ENCODE measurements at regions not wholly inside any gene's neighbourhood (a gene's known extent, or its start where the extent isn't known, plus 50 kb on each side); places are given as distances from the start of the nearest gene placed in this dataset.

GRCh38 chr11:134482865-134483264 lies 70.8 kb upstream of the B3GAT1 start:
- no peak for DNase-seq

GRCh38 chr11:134481933-134482527 lies 70.0 kb upstream of the B3GAT1 start:
- intact Hi-C loops (cut with DNase I), result no loop called here
- TF ChIP-seq EP300 (IDR thresholded peaks at IDR 0.05), result no peak
- TF ChIP-seq POLR2A (IDR thresholded peaks at IDR 0.05), result no peak
- no peak for TF ChIP-seq CTCF (IDR thresholded peaks at IDR 0.05)
- no peak for DNase-seq
- H3K36me3 ChIP-seq, result no peaks in the 10 kb centered on the region
- no peak overlapping the region for H3K4me3 ChIP-seq
- H3K27me3 ChIP-seq, result no peaks in the 10 kb centered on the region
- H3K9me3 ChIP-seq, result no peaks in the 10 kb centered on the region
- H3K27ac ChIP-seq, result no peak overlapping the region
- WGBS, 3 donors, result 56 to 64% (median 57%) methylated on average over 4 of the region's 4 CpGs
- no peaks in the 10 kb centered on the region for H3K4me1 ChIP-seq (ENCODE audit: insufficient read depth)

More at GRCh38 chr11:134482865-134483264, 70.8 kb upstream of the B3GAT1 start:
- TF ChIP-seq CTCF (IDR thresholded peaks at IDR 0.05), result no peak
- no peak for TF ChIP-seq POLR2A (IDR thresholded peaks at IDR 0.05)
- no peak for TF ChIP-seq EP300 (IDR thresholded peaks at IDR 0.05)
- H3K9me3 ChIP-seq, result no peaks in the 10 kb centered on the region
- H3K4me3 ChIP-seq, result no peak overlapping the region
- H3K36me3 ChIP-seq, result no peaks in the 10 kb centered on the region
- 40 to 49% (median 48%) methylated on average over 2 of the region's 2 CpGs for WGBS, 3 donors
- intact Hi-C loops (cut with DNase I), result no loop called here
- H3K27me3 ChIP-seq, result no peaks in the 10 kb centered on the region
- H3K27ac ChIP-seq, result no peak overlapping the region
- no peaks in the 10 kb centered on the region for H3K4me1 ChIP-seq (ENCODE audit: insufficient read depth)

GRCh38 chr11:134481135-134481534 lies 69.1 kb upstream of the B3GAT1 start:
- intact Hi-C loops (cut with DNase I), result no loop called here
- Histone ChIP-seq H3K27me3 (no peaks in the 10 kb centered on the region), H3K36me3 (no peaks in the 10 kb centered on the region), H3K27ac (no peak overlapping the region), H3K4me3 (no peak overlapping the region), H3K9me3 (no peaks in the 10 kb centered on the region), H3K4me1 (ENCODE audit: insufficient read depth) (no peaks in the 10 kb centered on the region)
- TF ChIP-seq CTCF (IDR thresholded peaks at IDR 0.05) (no peak), EP300 (IDR thresholded peaks at IDR 0.05) (no peak), POLR2A (IDR thresholded peaks at IDR 0.05) (no peak)
- 66 to 78% (median 74%) methylated on average over 3 of the region's 3 CpGs for WGBS, 3 donors
- no peak for DNase-seq

GRCh38 chr11:134480136-134480712 lies 68.2 kb upstream of the B3GAT1 start:
- Histone ChIP-seq H3K4me3 (no peak overlapping the region), H3K27me3 (no peaks in the 10 kb centered on the region)

More at GRCh38 chr11:134480136-134480712, 68.2 kb upstream of the B3GAT1 start:
- Histone ChIP-seq H3K27ac (no peak overlapping the region), H3K4me1 (ENCODE audit: insufficient read depth) (no peaks in the 10 kb centered on the region), H3K9me3 (no peaks in the 10 kb centered on the region), H3K36me3 (no peaks in the 10 kb centered on the region)
- 62 to 79% (median 76%) methylated on average over 5 of the region's 5 CpGs for WGBS, 3 donors
- DNase-seq, result no peak
- TF ChIP-seq POLR2A (IDR thresholded peaks at IDR 0.05) (no peak), EP300 (IDR thresholded peaks at IDR 0.05) (no peak), CTCF (IDR thresholded peaks at IDR 0.05) (no peak)
- intact Hi-C loops (cut with DNase I), result no loop called here
